NCI-H1105 treated with DMSO at 0.1 percent for 48 hours (cell line): ENCODE measurements at regions not wholly inside any gene's neighbourhood (a gene's known extent, or its start where the extent isn't known, plus 50 kb on each side); places are given as distances from the start of the nearest gene placed in this dataset.

Experiments used
- DNase-seq: peaks from one replicate; lab custom pipeline; 2025; lab: John Stamatoyannopoulos, UW

DNA sequence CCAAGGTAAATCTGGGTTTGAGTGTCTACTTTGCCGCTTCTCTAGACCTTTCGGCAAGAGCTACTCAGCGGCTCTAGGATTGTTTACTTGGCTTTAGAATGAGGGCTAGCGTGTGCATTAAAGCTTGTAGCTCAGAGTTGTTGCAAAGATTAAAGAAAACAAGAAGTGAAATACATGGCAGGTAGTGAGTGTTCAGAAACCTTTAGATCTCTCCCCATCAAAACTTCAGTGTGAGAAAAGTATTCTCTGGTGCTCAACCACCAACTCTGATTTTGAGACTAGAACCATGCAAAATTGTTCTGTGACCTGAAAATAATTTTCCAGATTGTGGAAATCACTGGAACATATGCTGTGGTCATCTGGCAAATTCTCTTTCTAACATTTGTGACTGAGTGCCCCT, 512.0 kb downstream of the CMPK2 start:
- no peak for DNase-seq

DNA sequence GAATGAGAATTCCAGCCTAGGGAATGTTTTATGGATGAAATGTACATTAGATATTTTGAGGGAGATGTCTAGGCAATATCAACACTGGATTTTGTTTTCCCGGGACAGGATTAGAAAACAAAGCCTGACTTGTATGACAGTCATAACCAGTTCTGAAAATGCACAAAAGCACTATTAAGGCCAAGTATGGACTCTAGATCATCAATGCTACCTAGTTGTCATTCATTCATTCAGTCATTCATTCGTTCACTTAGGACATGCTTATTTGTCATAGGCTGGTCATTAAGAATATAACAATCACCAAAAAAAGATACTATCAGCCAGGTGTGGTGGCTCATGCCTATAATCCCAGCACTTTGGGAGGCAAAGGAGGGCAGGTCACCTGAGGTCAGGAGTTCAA, 511.2 kb downstream of the CMPK2 start:
- DNase-seq: no peak

DNA sequence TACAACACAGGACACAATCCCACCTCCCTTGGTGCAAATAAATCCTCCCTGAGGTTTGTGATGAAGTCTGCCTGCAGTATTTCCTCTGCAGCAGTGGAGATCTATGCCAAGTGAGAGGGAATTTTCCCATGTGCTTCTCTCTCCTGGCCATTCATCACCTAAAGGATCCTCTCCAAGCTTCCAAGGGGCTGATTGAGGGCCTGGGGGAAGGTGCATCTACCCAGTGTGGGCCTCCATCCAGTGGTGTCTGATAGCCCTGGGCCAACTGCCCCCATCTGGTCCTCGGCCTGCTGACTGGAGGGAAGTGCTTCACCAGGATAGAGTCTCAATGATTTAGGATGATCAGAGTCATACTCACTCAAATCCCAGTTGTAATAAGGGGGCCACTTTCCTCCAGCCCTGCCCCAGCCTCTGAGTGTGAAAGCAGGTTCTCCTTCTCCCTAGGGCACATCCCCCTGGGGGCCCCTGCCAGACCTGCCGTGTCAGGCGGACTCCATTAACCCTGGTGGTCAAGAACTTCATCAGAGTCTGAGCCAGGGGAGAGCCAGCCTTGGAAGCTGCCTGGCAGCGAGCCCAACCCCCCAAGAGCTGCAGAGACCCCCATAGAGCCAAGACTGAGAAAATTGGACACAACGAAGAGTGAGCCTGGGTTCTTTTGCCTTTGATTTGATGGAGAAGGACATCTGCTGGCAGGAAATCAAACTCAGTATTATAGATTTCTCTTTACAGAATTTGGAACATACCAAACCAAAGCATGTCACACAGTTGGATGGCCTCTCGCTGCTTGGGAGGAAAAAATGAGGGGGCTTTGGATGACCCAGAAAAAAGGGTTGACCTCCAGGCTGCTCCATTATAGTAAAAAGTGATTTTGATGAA, 509.6 kb downstream of the CMPK2 start:
- DNase-seq: no peak

DNA sequence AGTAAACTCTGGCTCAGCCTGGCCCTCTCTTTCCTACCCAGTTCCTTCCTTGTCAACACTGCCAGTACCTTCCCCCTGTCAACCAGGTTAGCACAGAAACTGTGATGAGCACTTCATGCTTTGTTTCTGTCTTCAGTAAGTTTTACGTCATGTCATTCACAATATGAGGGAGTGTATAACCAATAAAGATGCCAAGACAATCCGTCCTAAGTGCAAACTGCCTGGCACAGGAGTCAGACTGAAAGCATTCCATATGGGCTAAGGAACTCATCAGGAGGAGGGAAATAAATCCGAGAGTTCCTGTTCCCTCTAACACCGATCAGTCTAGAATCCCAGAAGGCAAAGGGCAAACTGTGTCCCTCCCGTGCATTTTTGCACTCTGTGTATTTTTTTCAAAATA, 507.2 kb downstream of the CMPK2 start:
- DNase-seq: no peak

DNA sequence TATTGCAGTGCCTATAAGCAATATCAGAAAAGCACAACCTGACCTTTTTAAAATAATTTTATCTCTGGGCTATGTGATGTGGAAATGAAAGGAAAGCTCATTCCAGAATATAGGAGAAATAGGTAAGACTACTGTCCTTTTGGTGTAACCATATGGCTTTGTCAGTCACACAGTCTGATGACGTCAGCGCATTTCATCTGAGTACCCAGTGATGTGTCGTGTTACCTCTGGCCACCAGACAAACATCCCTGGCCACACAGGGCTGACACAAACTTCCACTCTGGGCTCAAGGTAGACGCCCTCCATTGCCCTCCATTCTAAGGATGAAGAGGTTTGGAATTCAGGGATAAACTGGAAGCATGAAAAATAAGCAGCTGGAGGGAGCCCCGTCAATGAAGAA, 506.7 kb downstream of the CMPK2 start:
- DNase-seq: no peak

DNA sequence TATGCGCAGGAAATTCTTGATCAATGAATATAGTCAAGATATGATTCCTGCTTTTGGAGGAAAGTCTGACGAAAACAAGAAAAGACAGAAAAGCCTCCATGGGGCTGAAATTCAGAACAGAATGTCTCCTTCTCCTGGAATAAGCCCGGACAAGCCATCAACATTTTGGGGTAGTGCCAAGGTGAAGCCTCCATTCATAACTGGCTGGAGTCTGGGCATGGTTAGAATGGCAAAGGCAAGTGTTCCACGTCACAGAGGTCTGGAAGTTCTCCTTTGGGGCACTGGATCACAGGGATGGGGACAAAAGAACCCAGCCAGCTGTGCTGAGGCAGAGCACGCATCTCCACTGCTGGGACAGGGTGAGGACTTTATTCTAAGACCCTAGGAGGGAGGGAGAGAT, 505.7 kb downstream of the CMPK2 start:
- no peak for DNase-seq

DNA sequence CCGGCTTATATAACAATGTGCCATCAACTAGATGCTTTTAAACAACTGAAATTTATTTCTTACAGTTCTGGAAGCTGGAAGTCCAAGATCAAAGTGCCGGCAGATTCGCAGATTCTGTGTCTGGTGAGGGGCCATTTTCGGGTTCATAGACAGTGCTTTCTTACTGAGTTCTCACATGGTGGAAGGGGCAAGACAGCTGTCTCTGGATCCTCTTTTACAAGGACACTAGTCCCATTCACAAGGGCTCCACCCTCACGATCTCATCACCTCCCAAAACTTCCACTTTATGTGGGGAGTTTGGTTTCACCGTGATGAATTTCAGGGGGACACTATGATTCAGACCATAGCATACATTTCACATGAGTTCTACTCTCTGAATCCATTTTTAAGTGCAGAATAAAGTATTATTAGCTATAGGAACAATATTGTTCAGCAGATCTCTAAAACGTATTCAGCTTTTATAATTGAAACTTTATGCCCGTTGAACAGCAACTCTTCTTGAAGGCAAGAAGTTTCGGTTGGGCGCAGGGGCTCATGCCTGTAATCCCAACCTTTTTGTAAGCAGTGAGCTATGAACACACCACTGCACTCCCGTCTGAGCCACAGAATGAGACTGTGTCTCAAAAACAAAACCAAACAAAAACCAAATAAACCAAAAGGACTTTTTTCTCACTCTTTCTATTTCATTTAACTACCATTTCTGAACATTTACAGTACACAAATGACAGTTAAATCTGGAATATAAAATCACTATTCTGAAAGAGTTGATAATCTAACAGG, 502.8 kb downstream of the CMPK2 start:
- no peak for DNase-seq

DNA sequence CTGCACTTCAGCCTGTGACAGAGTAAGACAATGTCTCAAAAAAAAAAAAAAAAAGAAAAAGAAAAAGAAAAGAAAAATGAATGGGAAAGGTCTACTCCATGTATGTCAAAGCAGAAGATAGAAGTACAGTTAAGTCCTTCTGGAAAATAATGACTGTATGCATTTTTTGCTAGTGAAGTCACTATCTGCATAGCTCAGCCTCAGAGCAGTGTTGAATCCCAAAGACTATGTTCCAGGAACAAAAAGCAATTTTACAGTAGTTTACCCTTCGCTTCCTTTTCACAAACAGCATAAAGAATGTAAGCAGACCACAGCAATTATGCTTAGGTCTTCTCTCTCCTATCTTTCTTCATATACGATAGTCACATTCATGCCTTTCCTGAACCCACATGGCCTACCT, 497.4 kb downstream of the CMPK2 start:
- DNase-seq: no peak

DNA sequence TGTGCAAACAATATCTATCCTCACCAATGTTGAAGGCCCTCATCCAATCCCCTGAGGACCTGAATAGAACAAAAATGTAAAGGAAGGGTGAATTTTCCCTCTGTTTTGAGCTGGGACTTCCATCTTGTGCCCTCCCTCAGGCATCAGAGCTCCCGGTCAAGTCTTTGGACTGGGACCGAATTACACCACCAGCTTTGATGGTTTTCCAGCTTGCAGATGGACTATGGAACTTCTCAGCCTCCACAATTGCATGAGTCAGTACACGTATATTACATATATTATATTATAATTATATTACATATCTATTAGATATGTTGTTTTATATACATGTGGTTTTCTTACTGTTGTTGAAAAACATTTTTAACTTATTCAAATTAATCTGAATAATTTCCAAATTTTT, 496.4 kb downstream of the CMPK2 start:
- DNase-seq: no peak

DNA sequence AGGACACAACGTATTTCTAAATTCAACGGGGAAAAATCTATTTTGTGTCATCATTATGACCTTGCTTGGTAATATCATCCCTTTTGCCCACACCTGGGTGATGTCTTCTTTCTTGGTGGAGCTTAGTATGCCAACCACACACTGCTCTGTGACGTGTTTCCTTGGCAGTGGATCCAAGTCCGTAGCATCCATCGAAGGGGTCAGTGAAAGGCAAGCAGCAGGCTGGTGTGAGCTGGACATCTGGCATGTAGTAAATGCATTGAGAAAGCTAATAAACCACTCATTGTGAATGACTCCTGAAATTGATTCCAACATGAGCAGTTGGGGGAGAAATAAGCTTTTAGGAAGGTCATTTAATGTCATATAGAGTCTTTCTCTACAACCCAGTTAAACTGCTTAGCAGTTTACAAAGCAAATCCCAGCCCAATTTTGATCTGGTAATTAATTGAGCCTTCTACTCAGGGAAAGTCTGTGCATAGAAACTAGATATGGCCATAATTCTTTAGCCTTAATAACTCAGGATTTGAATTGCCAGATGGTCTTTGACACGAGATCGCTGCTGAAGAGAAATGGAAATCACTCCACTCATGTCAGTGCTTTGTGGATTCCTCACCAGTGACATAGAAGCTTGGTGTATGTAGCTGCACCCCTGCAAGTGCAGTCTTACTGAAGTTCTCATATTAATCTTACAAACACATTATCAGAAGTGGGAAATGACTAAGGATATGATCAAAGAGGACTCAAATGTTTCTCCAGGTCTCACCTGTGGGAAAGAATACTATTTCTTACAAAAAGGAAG, 494.8 kb downstream of the CMPK2 start:
- no peak for DNase-seq

DNA sequence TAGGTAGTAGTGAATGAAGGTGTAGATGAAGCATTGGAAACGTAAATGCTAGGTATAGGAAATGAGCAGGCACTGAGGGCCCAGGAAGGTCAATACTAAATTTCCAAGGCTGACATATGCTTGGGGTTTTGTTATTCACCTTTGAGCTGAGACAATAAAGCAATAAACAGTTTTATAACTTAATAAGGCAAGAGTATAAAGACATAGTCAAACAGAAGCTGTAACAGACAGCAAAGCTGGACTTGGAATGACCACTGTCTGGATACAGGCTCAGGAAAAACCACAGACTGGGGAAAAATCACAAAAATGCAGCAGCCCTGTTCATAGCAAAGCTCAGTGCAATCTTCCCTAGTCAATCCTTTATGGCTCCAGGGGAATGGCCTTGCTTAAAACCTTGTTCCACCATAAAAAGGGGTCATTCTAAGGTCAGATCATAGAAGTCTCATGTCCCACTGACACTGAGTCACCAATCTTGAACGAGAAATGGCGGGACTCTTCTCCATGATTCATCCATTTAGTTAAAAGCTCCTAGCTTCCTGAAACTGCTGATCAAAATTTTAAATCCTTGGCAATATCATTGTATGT, 493.3 kb downstream of the CMPK2 start:
- DNase-seq: no peak

DNA sequence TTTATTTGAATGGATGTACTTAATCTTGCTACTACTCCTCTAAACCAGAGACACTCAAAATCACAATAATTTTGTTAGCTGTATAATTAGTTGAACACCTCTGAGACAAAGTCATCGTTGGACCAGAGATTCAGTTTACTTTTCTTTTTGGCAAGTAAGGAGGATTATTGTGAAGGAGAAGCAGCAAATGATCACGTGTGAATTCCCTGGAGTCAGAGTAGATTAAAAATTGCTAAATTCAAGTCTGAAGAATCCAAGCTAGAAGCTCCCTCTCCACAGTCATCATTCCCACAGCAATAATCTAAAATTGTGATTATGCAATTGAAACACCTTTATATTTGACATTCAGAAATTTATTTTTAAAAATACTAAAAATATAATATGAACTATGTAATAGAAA, 484.4 kb downstream of the CMPK2 start:
- no peak for DNase-seq

DNA sequence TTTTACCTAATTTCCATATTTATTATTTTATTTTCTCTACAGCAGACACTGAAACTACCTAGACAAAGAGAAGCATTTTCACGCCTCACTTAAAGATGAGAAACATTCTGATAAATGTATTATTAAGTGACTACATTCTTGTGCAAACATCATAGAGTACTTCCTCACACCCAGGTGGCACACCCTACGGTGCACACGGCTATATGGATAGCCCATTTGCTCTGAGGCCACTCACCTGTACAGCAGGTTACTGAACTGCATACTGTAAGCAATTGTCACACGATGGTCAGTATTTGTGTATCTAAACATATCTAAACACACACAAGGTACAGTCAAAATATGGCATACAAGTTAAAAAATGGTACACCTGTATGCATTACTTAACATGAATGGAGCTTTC, 481.4 kb downstream of the CMPK2 start:
- DNase-seq: no peak

DNA sequence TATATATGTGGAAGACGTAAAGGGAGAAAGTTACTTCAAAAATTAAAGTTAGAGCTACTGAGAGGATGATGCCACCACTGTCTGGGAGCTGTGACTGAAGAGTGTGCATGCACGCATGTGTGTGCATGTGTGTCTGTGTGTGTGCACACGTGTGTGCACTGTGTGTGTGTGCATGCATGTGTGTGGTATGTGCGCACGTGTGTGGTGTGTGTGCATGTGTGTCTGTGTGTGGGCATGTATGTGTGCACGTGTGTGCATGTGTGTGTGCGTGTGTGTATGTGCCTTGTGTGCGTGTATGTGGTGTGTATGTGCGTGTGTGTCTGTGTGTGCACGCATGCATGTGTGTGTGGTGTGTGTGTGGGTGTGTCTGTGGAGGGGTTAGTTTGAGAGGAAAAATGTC, 473.4 kb downstream of the CMPK2 start:
- DNase-seq: no peak

DNA sequence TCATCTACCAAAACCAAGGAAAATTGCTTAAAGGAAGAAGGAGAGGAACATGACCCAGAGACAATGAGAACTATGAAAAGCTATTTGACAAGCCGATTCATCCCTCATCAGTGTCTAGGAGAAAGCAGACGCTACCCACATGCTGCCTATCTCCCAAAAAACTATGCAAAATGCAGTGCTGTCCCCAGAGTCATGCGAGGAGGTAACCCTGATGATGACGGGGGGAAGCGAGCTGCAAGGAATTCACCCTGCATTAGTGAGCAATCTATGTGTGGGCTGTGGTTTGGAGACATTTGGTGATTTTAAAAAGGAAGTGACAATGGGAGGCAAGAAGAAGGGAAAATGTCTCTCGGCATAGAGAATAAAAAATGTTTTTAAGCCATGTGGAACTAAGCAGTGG, 472.7 kb downstream of the CMPK2 start:
- DNase-seq: no peak

DNA sequence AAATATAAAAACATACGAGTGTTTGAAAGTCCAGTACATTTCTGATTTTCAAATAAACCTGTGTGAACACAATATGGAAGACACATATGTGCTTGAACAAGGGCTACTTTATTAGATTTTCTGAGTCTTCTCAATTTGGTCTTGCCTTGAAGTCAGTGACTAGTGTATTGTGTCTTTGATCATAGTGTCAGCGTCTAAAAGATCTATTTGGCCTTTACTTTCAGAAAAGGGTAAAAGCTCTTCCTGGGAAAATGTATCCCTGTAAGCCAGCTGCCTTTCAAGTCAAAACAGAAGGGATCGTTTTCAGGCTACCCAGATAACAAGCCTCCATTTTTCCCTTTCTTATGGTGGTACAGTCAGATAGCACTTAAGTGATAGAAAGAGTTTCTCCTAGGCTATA, 471.9 kb downstream of the CMPK2 start:
- DNase-seq: no peak

DNA sequence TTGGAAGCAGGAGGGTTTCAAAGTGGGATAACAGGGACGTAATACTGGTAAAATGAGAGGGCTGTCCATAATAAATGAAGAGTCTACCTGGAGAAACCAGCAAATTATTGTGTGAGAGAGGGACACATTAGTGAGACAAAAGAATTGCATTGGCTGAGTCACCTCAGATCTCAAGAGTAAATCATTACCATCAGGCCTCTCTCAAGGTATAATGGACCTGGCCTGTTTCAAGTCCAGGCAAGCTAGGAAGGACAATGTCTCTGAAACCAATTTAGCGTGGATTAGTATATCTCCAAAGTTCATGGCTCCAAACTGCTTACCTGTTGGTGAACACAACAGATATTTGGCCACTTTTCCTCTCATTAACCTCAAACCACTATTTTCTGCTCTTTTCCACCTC, 471.4 kb downstream of the CMPK2 start:
- peak; percentile 72 for DNase-seq

DNA sequence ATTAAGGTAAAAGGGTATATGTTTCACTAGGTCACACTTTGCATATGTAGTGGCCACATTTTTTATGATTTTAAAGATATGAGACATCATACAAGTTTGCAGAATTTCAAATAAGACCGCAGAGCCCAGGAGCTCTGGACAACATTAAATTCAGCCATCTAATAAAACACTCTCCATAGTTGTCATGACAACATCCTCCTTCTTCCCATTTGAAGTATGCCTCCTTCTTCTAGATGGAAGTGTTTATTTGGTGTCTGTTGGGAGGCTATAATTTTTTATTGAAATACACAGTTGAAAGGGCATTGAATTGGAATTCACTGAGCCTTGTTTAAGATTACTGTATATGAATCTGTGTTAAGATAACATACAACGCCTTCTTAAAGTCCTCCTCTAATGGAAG, 467.3 kb downstream of the CMPK2 start:
- DNase-seq: peak; percentile 19

DNA sequence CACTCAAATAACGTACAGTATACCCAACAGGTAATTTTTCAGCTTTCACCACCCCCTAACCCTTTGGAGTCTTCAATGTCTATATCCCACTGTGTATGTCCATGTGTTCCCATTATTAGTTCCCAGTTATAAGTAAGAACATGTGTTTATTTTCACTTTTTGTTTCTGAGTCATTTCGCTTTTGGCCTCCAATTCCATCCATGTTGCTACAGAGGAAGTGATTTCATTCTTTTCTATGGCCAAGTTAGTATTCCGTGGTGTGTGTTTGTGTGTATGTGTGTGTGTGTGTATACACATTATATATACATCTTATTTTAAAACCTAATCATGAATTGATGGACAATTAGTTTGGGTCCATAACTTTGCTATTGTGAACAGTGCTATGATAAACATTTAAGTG, 464.4 kb downstream of the CMPK2 start:
- DNase-seq: no peak

DNA sequence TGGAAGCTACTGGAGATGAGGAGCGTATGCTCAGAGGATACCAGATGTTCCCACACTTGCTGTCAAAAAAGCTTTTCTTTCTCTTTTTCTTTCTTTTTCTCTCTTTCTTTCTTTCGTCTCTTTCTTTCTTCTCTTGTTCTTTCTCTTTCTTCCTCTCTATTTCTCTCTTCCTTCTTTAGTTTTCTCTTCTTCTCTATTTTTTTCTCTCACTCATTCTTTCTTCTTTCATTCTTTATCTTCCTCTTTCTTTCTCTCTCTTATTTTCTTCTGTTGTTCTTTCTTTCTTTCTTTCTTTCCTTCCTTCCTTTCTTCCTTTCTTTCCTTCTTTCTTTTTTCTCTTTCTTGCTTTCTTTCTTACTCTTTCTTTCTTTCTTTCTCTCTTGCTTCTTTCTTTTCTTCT, 457.6 kb downstream of the CMPK2 start:
- DNase-seq: no peak

DNA sequence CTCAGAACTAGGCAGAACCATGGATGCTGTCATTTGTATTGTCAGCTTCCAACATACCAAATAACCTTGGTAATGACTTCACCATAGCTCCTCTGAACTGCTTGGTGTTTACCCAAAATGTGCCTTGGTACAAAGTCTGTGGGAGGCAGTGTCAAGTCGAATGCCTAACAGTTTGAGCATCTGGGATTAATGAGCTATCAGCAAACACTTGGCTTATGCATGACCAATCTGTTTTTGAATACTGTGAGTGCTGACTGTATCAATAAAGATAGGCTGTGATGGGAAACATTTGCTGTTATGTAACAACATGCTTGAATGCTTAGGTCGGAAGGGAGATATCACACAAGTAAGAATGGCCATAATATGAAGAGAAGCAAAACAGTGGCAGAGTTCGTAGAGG, 455.4 kb downstream of the CMPK2 start:
- no peak for DNase-seq

DNA sequence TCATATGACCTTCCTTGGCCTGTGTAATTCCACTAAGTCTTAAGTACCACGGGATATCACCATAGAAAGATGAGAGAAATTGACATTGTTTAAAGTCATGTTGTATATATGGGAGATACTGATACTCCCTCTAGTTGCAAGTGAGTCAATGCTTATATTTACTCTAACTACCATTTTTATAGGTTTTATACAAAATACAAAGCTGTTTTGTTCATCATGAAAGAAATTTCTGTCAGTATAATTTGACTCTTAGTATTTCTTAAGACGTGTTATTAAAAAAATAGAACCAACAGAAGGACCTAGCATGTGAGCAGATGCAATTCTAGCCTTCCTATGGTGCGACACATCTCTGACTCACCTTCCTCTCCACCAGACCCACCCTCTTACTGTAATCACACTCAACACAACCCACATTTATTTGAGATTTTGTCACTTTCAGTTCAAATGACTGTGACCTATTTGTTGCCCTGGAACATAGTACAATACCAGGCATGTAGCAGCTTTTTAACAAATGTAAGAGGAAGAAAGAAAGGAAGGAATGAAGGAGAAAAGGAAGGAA, 453.1 kb downstream of the CMPK2 start:
- no peak for DNase-seq
